HuH-7.5 (cell line): ENCODE measurements at regions not wholly inside any gene's neighbourhood (a gene's known extent, or its start where the extent isn't known, plus 50 kb on each side); places are given as distances from the start of the nearest gene placed in this dataset.
"Not testable (repeated sequence)": the region's sequence is repeated elsewhere in the genome, so short reads cannot be mapped to it uniquely, and the experiment has no call there.

Experiments used
- DNase-seq: peaks from one replicate; pipeline ENCODE4 v3.0.0; 2011; ENCODE audit warnings: low spot score

- no peak for DNase-seq
Observed at GRCh38 chr7:146057958-146058357, 58.6 kb upstream of the CNTNAP2 start.

- no peak for DNase-seq
Observed at GRCh38 chr7:146054909-146055308, 61.7 kb upstream of the CNTNAP2 start.

- no peak for DNase-seq
Observed at GRCh38 chr7:146053492-146053891, 63.1 kb upstream of the CNTNAP2 start.

- DNase-seq: not testable (repeated sequence)
Observed at GRCh38 chr7:146043310-146043709, 73.3 kb upstream of the CNTNAP2 start.

- no peak for DNase-seq
Observed at GRCh38 chr7:146028251-146028750, 88.3 kb upstream of the CNTNAP2 start.

GRCh38 chr7:146027243-146027642 lies 89.4 kb upstream of the CNTNAP2 start:
- no peak for DNase-seq

GRCh38 chr7:146022776-146023175 lies 93.8 kb upstream of the CNTNAP2 start:
- no peak for DNase-seq

GRCh38 chr7:146019041-146020004 lies 97.3 kb upstream of the CNTNAP2 start:
- not testable (repeated sequence) for DNase-seq

- DNase-seq: not testable (repeated sequence)
Observed at GRCh38 chr7:146017366-146017765, 99.2 kb upstream of the CNTNAP2 start.

GRCh38 chr7:146014154-146014553 lies 102.4 kb upstream of the CNTNAP2 start:
- not testable (repeated sequence) for DNase-seq

- DNase-seq: no peak
Observed at GRCh38 chr7:146008293-146008692, 108.3 kb upstream of the CNTNAP2 start.

- DNase-seq: no peak
Observed at GRCh38 chr7:146004805-146005204, 111.8 kb upstream of the CNTNAP2 start.

- no peak for DNase-seq
Observed at GRCh38 chr7:146002431-146003078, 114.0 kb upstream of the CNTNAP2 start.

GRCh38 chr7:146002008-146002407 lies 114.6 kb upstream of the CNTNAP2 start:
- DNase-seq: no peak

GRCh38 chr7:146000882-146001281 lies 115.7 kb upstream of the CNTNAP2 start:
- no peak for DNase-seq

- no peak for DNase-seq
Observed at GRCh38 chr7:145989469-145989868, 127.1 kb upstream of the CNTNAP2 start.

- no peak for DNase-seq
Observed at GRCh38 chr7:145986248-145986874, 130.2 kb upstream of the CNTNAP2 start.

- DNase-seq: no peak
Observed at GRCh38 chr7:145978769-145979168, 137.8 kb upstream of the CNTNAP2 start.

GRCh38 chr7:145959981-145960380 lies 156.6 kb upstream of the CNTNAP2 start:
- no peak for DNase-seq

- DNase-seq: no peak
Observed at GRCh38 chr7:145957160-145957890, 159.3 kb upstream of the CNTNAP2 start.

- no peak for DNase-seq
Observed at GRCh38 chr7:145951566-145951965, 165.0 kb upstream of the CNTNAP2 start.

- no peak for DNase-seq
Observed at GRCh38 chr7:145928937-145929336, 187.7 kb upstream of the CNTNAP2 start.
